GM12878 (cell line): ENCODE measurements at regions not wholly inside any gene's neighbourhood (a gene's known extent, or its start where the extent isn't known, plus 50 kb on each side); places are given as distances from the start of the nearest gene placed in this dataset.

ENCODE experiments used
- ATAC-seq: fragments of 200-7000 bp; cut with Tn5 transposase; 3 replicates; pipeline ENCODE4 v1.9.1; 2020; ENCODE audit warnings: mild to moderate bottlenecking, moderate library complexity
- BruUV-seq: library from RNA; stranded (reverse); fragments of 400-500 nt; replicated peaks from 2 replicates; lab custom pipeline; 2021; lab: Mats Ljungman, UMichigan
- CTCF ChIA-PET: fragments of 300-600 bp; sonication (Branson Sonifier 250); formaldehyde crosslinking; extraction: SDS; loops from one replicate; lab custom pipeline; 2021; ENCODE audit warnings: inconsistent platforms; lab: Yijun Ruan, JAX
- POLR2A ChIA-PET: fragments of 350-600 bp; formaldehyde crosslinking; extraction: SDS; loops from one replicate; lab custom pipeline; 2021; ENCODE audit warnings: inconsistent platforms; lab: Charles Lee
- RAD21 ChIA-PET: fragments of 300-600 bp; sonication (Branson Sonifier 250); formaldehyde crosslinking; loops from one replicate; lab custom pipeline; 2023; ENCODE audit warnings: antibody characterized with exemption; ENCODE audit not compliant: unreplicated experiment; lab: Charles Lee
- SMC1A ChIA-PET: fragments of 300-600 bp; sonication (Branson Sonifier 250); formaldehyde crosslinking; loops from one replicate; lab custom pipeline; 2023; ENCODE audit not compliant: unreplicated experiment, uncharacterized antibody; lab: Charles Lee
- DNase-seq: peaks from one replicate; pipeline ENCODE4 v3.0.0-alpha.2; 2011; ENCODE audit warnings: low read depth, low spot score
- FAIRE-seq: peaks from 3 replicates; lab custom pipeline; 2011; peaks lifted over from hg19 to GRCh38; lab: Jason Lieb, UNC
- H2AFZ ChIP-seq: 2 replicates; pipeline ENCODE4 v1.6.0; 2011; ENCODE audit warnings: low read depth, low read length, control low read depth; ENCODE audit not compliant: control insufficient read depth
- H3K27ac ChIP-seq: 2 replicates; pipeline ENCODE4 v1.5.1; 2011; ENCODE audit warnings: control low read depth; ENCODE audit not compliant: control insufficient read depth, insufficient read depth
- H3K27me3 ChIP-seq, 2 experiments: replicated peaks in 1 of 2; 2 replicates each; pipeline versions ENCODE4 v1.6.0 to v1.6.1; 2011; ENCODE audit warnings: low read length in 1 of 2; ENCODE audit not compliant: control insufficient read depth in 2 of 2, insufficient read depth in 2 of 2
- H3K36me3 ChIP-seq, 2 experiments: 2 replicates each; pipeline ENCODE4 v1.5.1; 2011; ENCODE audit warnings: low read length in 1 of 2; ENCODE audit not compliant: control insufficient read depth in 2 of 2, insufficient read depth in 2 of 2
- H3K4me1 ChIP-seq: 2 replicates; pipeline ENCODE4 v1.6.1; 2011; ENCODE audit warnings: mild to moderate bottlenecking, low read length, moderate library complexity, mixed read lengths; ENCODE audit not compliant: control insufficient read depth, insufficient read depth
- H3K4me2 ChIP-seq: 2 replicates; pipeline ENCODE4 v1.6.0; 2011; ENCODE audit warnings: control low read depth; ENCODE audit not compliant: control insufficient read depth, insufficient read depth
- H3K4me3 ChIP-seq: fragments of 200-600 bp; sonication (generic); 2 replicates; pipeline ENCODE4 v1.5.1; 2016
- H3K79me2 ChIP-seq: 2 replicates; pipeline ENCODE4 v1.6.0; 2011; ENCODE audit warnings: low read length; ENCODE audit not compliant: control insufficient read depth, insufficient read depth
- H3K9ac ChIP-seq: 2 replicates; pipeline ENCODE4 v1.8.0; 2011; ENCODE audit warnings: low read length, control low read depth, mixed read lengths; ENCODE audit not compliant: control insufficient read depth, insufficient read depth
- H3K9me3 ChIP-seq: replicated peaks from 3 replicates; pipeline ENCODE4 v1.5.1; 2011; ENCODE audit warnings: mild to moderate bottlenecking, low read length; ENCODE audit not compliant: control insufficient read depth, insufficient read depth
- H4K20me1 ChIP-seq: 2 replicates; pipeline ENCODE4 v1.6.0; 2011; ENCODE audit not compliant: control insufficient read depth, insufficient read depth
- CEBPZ ChIP-seq: fragments of 150-350 bp; IDR thresholded peaks from 2 replicates; pipeline ENCODE4 v1.6.1; 2016; ENCODE audit warnings: low read depth, low read length
- FOS ChIP-seq: IDR thresholded peaks from 3 replicates; pipeline ENCODE4 v1.6.1; 2011; ENCODE audit warnings: borderline replicate concordance; ENCODE audit not compliant: insufficient read length; ENCODE audit errors: extremely low read depth
- HDGF ChIP-seq: fragments of 450-650 bp; IDR thresholded peaks from 2 replicates; pipeline ENCODE4 v1.6.1; 2016; ENCODE audit warnings: antibody characterized with exemption
- KLF5 ChIP-seq: fragments of 450-650 bp; IDR thresholded peaks from 2 replicates; pipeline ENCODE4 v1.6.1; 2014; ENCODE audit warnings: mild to moderate bottlenecking; ENCODE audit not compliant: partially characterized antibody
- MEF2B ChIP-seq: fragments of 450-650 bp; IDR thresholded peaks from 2 replicates; pipeline ENCODE4 v1.6.1; 2018; ENCODE audit warnings: mild to moderate bottlenecking, moderate library complexity; ENCODE audit not compliant: partially characterized antibody, poor library complexity, severe bottlenecking
- MLLT1 ChIP-seq: fragments of 450-650 bp; IDR thresholded peaks from 2 replicates; pipeline ENCODE4 v1.6.1; 2016; ENCODE audit warnings: mild to moderate bottlenecking
- MYB ChIP-seq: fragments of 150-350 bp; IDR thresholded peaks from 2 replicates; pipeline ENCODE4 v1.6.1; 2014; ENCODE audit warnings: mild to moderate bottlenecking, low read depth, low read length, borderline replicate concordance
- NRF1 ChIP-seq: conservative IDR thresholded peaks from 2 replicates; pipeline ENCODE4 v1.6.1; 2011; ENCODE audit warnings: mild to moderate bottlenecking, low read depth, low read length, improper control_type of control experiment
- PAX8 ChIP-seq: fragments of 450-650 bp; IDR thresholded peaks from 2 replicates; pipeline ENCODE4 v1.6.1; 2017; ENCODE audit warnings: mild to moderate bottlenecking, moderate library complexity
- PML ChIP-seq: IDR thresholded peaks from 2 replicates; pipeline ENCODE4 v1.6.1; 2012; ENCODE audit warnings: low read length, inconsistent platforms
- RUNX3 ChIP-seq: IDR thresholded peaks from 2 replicates; pipeline ENCODE4 v1.6.1; 2012; ENCODE audit warnings: low read length, inconsistent platforms
- SUZ12 ChIP-seq: fragments of 200-600 bp; sonication (generic); IDR thresholded peaks from one replicate; pipeline ENCODE4 v1.6.1; 2018; ENCODE audit warnings: antibody characterized with exemption, mild to moderate bottlenecking; ENCODE audit not compliant: unreplicated experiment
- TARDBP ChIP-seq: IDR thresholded peaks from 2 replicates; pipeline ENCODE4 v1.6.1; 2016; ENCODE audit warnings: borderline replicate concordance
- USF2 ChIP-seq: IDR thresholded peaks from 2 replicates; pipeline ENCODE4 v1.6.1; 2011; ENCODE audit warnings: low read depth, low read length, improper control_type of control experiment, borderline replicate concordance
- WRNIP1 ChIP-seq: IDR thresholded peaks from 2 replicates; pipeline ENCODE4 v1.6.1; 2011; ENCODE audit warnings: low read depth, low read length, improper control_type of control experiment, borderline replicate concordance
- ZNF622 ChIP-seq: fragments of 450-650 bp; IDR thresholded peaks from 2 replicates; pipeline ENCODE4 v1.6.1; 2017; ENCODE audit warnings: mild to moderate bottlenecking, inconsistent platforms
- ZSCAN29 ChIP-seq: fragments of 450-650 bp; IDR thresholded peaks from 2 replicates; pipeline ENCODE4 v1.6.1; 2017; ENCODE audit warnings: mild to moderate bottlenecking, moderate library complexity
- WGBS: methylation state at CpG from one replicate; pipeline ENCODE4 v1.1.6; 2016; ENCODE audit warnings: low lambda C conversion rate; ENCODE audit not compliant: insufficient replicate concordance, insufficient coverage; ENCODE audit errors: missing lambda C conversion rate; 5-methylcytosine and 5-hydroxymethylcytosine counted together
- in situ Hi-C: fragments of 300-500 bp; cut with MboI; formaldehyde crosslinking; loops from 9 replicates; pipeline ENCODE4 v1.14.3; 2018; ENCODE audit warnings: mixed read lengths
- intact Hi-C: fragments of 100-400 bp; cut with micrococcal nuclease; formaldehyde crosslinking; loops from one replicate; pipeline ENCODE4 v1.14.2; 2022; ENCODE audit not compliant: unreplicated experiment

- intact Hi-C loops = no loop called here
- ATAC-seq (no peak), DNase-seq (no peak), FAIRE-seq (no peak)
- Histone ChIP-seq H3K9me3 (no peaks in the 10 kb centered on the region), H2AFZ (no peak overlapping the region), H3K4me1 (no peaks in the 10 kb centered on the region), H3K4me3 (no peak overlapping the region), H3K79me2 (no peaks in the 10 kb centered on the region), H4K20me1 (no peaks in the 10 kb centered on the region), H3K27ac (no peak overlapping the region), H3K27me3 (no peaks in the 10 kb centered on the region), H3K36me3 (no peaks in the 10 kb centered on the region), H3K4me2 (no peak overlapping the region), H3K9ac (no peak overlapping the region)
- POLR2A ChIA-PET = no interaction called here
- CTCF ChIA-PET = no interaction called here
- SMC1A ChIA-PET = no interaction called here
- no peak for TF ChIP-seq ZNF622
- TF ChIP-seq NRF1 = no peak
- no peak for TF ChIP-seq FOS
- no peak for TF ChIP-seq PAX8
- TF ChIP-seq TARDBP = no peak
- TF ChIP-seq HDGF = no peak
- no peak for TF ChIP-seq PML
- TF ChIP-seq ZSCAN29 = no peak
- TF ChIP-seq MYB = no peak
- no peak for TF ChIP-seq MEF2B
- no peak for TF ChIP-seq WRNIP1
- no peak for TF ChIP-seq USF2
- TF ChIP-seq RUNX3 = no peak
- TF ChIP-seq MLLT1 = no peak
- no peak for TF ChIP-seq CEBPZ
- no peak for TF ChIP-seq KLF5
- TF ChIP-seq SUZ12 = no peak
- 4% methylated on average over 1 of the region's 1 CpG for WGBS
- in situ Hi-C loops = no loop called here
- RAD21 ChIA-PET = no interaction called here
- BruUV-seq = no TSS peak
Measured at GRCh38 chr6:148118244-148118643, 224.4 kb upstream of the SASH1 start.
